HG02588 (cell line): ENCODE measurements at regions not wholly inside any gene's neighbourhood (a gene's known extent, or its start where the extent isn't known, plus 50 kb on each side); places are given as distances from the start of the nearest gene placed in this dataset.
A peak's percentile ranks its signal among the peaks of the same experiment; 100 is the strongest.

ENCODE experiments used
- ATAC-seq: cut with Tn5 transposase; IDR thresholded peaks from one replicate; pipeline ENCODE4 v1.9.1; 2021; ENCODE audit warnings: mild to moderate bottlenecking, moderate library complexity; ENCODE audit not compliant: unreplicated experiment

DNA sequence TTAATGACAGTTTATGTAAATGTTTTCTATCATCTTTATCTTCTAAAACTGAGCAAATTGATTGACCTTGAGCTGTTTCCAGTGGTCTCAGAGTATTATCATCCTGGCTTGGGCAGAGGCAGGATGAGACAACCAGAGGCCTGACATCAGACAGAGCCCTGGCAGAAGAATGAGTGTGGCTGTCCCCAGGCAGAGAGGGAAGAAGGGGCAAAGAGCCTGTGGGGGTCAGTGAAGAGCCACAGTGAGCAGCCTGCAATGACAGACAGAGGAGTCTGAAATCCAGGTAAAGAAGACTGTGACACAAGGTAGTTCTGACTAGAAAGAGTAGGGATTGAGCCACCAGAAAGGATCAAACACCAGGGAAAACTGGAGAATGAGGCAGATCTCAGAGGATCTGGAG is 182.4 kb upstream of the ARSJ start:
- no peak for ATAC-seq

DNA sequence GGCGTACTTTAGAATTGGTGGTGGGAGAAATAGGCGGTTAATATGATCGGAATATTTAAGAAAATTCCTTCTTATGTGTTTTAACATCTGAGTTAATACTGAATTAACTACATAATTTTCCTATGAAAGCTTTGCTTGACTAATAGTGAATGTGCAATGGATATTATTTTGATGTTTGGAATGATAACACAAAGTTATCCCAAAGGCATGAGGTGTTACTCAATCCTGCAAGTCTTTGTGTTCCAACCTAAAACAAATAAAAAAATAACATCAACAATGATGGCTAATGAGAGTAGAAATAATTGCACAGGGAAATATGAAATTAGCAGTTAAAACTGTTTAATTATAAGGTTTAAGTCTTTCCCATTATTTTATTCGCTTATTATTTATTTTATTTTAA is 183.6 kb upstream of the ARSJ start:
- ATAC-seq = no peak

DNA sequence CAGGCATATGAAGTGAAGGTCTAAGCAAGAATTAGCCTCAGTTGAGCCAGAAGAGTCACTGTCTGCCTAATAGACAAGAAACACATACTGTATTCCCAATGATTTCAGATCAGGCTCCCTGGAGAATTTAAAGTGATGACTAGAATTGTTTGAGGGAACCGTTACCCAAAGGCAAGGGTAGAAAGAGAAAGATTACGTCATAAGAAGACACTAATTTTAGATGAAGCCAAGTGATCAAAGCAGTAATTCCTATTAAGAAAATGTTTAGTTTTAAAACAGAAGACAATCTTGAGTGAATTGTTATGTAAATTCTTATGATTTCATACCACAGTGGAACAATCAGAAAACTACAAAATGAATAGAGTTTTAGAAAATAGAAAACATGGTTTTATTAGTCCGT is 194.5 kb upstream of the ARSJ start:
- ATAC-seq = no peak

DNA sequence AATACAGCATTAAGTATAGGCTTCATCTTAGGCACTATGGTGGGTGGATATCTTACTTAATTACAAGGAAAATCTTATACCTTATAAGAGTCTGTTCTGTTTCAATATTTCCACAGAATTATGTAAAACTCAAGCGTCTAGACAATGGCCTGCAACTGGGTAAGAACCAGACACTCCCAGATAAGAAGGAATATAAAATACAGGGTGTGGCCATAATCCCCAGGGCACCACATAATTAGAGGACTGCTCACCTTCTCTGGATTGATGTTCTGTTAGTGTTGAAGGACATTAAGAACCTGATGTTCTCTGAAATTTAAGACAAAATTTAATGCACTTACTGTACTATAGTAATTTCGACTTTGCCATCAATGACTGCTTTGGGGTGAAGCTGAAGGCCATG is 198.2 kb upstream of the ARSJ start:
- no peak for ATAC-seq

DNA sequence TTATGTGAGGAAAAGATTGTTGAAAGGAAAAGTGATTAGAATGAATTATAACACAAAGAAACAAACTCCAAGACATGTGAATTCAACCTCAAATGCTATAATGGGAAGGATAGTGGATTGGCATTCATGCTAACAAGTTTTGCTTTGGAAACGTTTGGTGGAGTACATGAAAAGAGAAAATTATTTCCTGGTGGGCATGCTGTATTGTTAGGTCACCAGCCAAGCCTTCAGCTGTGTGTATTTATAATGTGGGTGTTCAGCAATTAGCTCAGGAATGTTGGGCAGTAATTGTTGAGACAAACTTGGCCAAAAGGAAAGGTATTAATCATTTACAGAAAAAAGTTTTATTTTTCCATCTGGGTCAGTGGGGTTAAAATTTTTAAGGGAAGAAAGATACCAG is 198.9 kb upstream of the ARSJ start:
- ATAC-seq = no peak

DNA sequence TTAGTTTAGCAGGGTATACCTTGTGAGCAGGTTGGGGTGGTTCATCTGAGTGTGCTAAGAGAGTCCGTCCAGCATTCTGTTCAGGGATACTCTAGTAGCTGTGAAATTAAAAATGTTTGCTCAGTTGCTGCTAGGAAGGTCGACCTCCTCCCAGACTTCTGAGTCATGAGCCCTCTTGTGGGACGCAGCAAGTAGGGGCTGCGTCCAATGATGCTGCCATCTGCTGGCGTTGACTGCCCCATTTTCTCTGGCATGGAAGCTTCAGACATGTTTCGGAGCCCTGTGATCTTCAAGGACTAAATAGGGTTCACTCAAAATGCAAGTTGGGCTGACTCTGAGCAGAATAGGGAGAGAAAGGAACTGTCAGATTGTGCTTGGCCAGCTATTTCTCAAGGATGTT is 201.0 kb upstream of the ARSJ start:
- no peak for ATAC-seq

DNA sequence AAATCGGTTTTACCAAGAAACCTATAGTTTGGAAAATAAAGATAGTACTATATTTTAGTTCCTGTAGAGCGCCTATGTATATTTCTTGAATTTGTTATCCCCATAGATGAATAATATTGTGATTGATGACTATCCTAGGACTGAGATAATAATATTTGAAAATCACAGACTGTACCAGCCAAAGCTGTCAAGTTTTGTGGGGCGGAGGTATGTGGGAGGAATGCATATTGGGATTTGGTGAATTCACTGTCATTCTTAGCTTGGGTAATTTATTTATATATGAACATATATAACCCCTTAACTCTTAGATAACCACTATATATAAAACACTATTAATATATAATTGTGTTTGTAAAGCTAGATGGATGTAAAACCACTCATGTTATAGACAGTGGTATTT is 205.5 kb upstream of the ARSJ start:
- no peak for ATAC-seq

DNA sequence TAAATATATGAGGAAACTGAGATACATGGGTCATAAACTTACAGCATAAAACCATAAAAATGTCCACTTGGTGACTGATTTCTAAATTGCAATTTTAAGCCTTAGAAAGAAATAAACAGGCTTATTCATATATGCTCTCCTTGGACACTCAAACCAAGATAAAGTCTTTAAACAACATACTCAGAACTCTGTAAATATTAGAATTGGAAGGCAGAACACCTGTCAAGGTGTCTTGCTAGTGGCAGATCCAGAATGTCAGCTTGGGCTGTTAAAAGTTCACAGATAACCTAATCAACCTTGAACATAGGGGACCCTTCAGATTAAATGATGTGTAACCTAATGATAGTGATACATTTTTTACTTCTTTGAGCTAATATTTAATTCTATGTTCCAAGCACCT is 208.1 kb upstream of the ARSJ start:
- no peak for ATAC-seq

DNA sequence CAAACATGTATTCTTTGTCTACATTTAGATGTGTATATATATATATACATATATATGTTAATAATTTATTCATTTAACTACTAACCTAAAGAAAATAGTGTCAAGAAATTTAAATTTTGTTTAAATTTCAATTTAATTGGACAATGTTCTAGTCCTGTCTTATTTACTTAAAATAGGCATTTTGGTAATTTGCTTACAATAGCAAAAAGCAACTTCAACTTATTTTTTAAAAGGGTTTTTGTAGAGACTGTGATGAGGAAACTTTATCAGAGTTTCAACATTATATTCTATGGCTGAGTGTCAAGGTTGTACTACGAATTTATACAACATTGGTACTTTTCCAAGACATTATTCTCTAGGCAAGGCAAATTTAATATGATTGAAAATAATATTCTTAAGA is 212.0 kb upstream of the ARSJ start:
- no peak for ATAC-seq

DNA sequence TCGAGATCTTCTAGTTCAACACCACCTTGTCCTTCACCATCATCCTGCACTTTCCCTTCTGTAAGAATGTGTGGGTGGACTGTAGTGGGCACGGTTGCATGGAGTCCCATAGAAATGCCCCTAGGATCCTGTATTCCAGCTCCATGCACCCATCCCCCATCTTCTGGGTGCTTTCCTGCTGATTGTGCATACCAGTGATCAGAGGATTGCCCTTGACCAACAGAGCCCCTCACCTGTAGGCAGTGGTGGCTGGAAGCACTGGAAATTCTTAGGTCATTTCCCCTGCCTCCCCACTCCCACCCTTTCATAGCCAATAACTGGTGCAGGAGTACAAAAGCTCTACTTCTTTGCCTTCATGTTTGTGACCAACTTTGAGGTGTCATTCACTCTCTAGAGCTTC is 213.4 kb upstream of the ARSJ start:
- no peak for ATAC-seq

DNA sequence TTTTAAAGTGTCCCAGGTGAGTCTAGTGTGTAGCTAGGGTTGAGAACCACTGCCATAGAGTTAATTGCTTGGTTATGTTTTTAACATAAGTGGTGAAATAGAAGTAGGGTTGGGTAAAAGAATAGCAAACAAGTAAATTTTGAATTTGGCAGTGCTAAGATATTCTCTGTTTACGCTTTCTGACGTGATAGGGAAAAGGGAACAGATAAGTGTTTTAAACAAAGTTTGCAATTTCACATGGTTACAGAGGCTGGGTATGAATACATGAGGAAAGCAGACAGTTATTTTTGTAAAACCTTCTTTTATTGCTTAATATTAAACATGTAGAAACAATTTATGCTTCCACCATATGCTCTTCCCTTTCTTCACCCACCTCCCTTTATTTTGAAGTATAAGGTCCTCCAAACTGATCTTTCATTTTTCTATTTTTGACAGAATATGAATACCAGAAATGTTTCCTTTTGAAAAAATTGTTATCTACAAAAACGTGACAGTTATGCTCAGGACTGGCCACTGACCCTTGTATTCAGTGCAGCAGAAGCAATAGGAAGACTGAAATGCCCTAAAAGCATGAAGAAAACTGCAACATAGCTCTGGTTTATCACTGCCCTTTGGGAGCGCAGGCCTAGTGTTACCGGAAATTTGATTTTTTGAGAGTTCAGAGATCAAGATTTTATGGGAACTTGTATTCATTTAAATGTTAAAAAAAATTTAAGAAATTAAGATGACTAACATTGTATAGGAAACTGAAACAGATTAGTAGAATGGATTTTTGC is 214.4 kb upstream of the ARSJ start:
- ATAC-seq = no peak

DNA sequence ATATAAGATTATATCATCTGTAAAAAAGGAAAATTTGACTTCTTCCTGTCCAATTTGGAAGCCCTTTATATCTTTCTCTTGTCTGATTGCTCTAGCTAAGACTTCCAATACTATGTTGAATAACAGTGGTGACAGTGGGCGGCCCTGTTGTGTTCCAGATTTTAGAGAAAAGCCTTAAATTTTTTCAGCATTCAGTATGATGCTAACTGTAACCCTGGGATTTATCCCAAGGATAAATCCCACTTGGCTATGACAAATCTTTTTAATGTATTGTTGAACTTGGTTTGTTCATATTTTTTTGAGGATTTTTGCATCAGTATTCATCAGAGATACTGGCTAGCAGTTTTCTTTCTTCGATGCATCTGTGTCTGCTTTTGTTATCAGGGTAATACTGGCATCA is 217.2 kb upstream of the ARSJ start:
- ATAC-seq = no peak

DNA sequence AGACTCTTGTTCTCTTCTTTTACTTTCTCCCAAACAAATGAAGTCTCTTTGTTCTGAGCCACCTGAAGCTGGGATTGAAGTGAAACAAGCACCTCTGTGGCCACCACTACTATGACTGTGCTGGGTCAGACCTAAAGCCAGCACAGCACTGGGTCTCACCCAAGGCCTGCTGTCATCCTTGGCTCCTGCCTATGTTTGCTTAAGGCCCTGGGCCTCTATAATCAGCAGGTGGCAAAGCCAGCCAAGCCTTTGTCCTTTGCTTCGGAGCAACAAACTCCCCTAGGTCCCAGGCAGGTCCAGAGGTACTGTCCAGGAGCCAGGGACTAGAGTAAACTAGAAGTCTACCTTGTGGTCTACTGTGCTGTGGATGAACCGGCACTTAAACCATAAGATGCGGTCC is 220.6 kb upstream of the ARSJ start:
- no peak for ATAC-seq

DNA sequence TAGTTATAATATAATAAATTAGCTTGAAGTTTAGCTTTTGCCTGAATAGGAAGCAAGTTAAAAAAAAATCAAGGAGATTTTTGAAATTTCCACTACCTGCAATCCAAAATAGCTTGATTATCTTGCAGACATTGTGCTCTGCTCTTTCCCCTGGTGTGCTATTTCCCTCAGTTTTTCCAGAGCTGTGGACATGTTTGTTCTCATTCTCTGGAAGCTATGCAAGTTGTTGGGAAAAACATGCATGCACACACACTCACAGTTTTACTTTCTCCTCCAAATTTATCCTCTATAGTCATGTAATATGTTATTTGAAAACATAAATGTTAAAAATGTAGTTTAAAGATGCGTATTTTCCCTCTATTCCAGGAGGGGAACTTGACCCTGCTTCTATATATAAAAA is 225.8 kb upstream of the ARSJ start:
- no peak for ATAC-seq

DNA sequence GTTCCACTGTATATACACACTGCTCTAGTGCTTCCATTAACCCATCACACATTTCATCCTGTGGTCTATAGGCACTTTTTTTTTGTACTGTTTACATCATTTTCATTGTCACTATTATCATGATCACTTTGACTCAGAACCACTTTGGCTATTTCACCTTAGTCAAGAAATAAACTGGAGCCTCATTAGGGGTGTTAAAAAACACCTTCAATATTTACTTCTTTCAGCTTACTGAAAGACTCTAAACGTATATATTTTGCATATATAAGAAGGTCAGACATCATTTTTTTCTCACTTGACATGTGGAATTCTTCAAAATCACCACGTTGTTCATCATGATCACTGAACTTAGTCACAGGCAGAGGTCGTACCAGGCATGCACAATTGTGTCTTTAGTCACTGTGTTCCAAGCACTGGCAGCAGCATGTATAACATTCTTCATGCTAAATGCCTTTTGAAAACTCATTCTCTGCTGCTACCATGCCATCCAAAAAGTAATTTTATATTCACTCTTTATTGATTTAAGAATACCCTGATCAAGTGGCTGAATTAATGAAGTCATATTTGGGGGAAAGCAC is 229.2 kb upstream of the ARSJ start:
- ATAC-seq = no peak

DNA sequence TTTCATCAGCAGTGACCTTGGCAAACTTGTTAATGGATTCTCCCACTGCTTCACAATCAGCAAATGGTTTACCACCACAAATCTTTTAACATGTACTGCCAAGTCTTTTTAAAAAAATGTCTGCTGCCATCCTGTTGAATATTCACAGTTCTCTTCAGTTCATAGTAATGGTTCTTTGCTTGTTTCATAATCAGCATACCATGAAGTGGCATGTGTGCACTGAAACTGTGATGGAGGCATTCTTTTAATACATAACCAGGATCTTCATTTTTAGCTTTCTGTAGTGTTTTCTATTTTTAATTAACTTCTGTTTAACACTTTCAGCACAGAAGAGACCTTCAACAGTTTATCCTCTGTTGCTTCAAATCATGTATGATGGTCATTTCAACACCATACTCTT is 230.1 kb upstream of the ARSJ start:
- ATAC-seq = peak; percentile 68

DNA sequence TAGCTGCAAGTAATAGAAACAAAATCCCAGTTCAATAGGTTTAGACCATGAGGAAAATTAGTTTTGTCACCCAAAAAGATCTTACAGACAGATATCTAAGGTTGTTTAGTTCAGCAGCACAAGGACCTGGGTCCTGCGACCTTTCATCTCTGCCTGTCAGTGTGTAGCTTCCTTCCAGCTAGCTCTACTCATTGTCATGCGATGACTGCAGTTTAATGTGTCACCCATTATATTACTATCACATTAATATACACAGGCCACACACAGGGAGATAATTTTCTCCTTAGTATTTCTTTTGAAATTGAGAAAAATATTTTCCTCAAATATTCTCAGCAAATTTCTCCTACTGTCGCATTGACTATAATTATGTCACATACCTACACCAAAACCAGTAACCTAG is 232.1 kb upstream of the ARSJ start:
- ATAC-seq = no peak

DNA sequence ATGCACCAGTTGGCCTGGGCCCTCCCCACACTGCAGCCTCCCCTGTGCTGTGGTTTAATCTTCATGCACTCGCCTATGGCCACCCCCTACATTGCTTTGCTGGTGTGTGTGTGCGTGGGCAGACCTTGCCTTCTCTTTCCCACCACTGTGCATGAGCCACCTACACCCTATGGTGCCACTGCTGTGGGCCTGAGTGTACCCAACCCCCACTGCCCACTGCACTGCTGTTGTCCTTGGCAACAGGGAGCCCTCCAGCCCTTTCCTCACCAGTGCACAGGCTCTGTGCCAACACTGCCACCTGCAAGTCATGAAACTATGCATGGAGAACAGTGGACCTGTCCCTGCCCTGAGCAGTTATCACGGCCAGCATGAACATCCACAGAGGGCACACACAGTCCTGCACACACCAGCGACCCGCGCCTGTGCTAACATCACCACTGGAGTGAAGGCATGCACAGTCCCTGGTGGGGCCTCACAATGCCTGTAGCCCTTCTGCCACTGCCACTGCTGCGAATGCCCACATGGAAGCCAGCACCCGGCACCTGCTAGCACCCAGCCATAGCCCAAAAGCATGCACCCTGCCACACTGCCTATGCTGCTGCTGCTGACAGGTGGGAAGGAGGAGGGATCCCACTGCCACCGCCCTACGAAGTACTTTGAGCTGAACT is 237.8 kb upstream of the ARSJ start:
- no peak for ATAC-seq

DNA sequence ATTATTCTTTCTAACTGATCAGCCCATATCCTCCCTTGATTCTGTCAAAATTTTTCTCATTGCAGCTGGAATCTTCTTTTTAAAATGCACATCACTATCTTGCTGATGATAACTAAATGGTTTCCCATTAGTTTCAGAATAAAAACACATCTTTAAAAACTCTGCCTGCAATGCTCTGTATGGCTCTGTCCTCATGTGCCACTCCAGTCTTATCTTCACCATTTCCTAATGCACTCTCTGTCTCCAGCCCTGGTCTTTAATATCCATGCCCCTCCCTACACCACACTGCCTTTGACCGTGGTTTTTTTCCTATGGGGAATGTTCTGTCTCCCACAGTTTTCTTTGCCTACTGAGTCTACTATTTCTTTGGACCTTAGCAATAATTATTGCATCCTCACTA is 244.1 kb upstream of the ARSJ start:
- no peak for ATAC-seq

DNA sequence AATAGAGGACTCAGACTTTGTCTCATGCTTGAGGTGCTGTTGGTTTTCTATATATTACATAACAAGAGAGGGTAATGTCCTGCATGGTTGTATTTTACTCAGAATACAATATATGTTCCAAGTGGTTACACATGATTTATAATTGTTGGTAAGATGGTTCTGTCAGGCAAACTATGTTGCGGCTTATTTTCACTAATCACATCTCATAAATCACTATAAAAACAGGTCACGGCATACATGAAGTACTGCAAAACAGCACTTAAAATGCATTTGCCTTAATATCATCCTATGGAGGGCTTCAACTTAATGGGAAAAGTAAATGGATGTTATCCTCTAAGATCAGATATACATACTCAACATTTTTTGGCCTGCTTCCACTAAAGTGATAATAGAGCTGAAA is 246.0 kb upstream of the ARSJ start:
- ATAC-seq = no peak

DNA sequence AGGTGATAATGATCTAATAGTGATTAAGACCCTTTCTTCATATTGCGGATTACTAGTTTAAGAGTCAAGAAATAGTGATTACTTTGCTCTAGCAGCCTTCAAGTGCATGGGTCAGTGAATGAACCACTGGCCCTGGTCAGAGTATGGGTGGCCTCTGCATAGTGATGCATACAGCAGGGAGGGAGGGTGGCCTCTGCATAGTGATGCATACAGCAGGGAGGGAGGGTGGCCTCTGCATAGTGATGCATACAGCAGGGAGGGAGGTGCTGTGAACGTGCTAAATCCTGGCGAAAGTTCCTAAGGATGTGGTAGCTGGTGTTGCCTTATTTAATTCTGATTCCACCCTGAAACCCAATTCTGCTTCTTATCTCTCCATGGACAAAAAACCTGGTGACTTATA is 246.7 kb upstream of the ARSJ start:
- ATAC-seq = no peak

DNA sequence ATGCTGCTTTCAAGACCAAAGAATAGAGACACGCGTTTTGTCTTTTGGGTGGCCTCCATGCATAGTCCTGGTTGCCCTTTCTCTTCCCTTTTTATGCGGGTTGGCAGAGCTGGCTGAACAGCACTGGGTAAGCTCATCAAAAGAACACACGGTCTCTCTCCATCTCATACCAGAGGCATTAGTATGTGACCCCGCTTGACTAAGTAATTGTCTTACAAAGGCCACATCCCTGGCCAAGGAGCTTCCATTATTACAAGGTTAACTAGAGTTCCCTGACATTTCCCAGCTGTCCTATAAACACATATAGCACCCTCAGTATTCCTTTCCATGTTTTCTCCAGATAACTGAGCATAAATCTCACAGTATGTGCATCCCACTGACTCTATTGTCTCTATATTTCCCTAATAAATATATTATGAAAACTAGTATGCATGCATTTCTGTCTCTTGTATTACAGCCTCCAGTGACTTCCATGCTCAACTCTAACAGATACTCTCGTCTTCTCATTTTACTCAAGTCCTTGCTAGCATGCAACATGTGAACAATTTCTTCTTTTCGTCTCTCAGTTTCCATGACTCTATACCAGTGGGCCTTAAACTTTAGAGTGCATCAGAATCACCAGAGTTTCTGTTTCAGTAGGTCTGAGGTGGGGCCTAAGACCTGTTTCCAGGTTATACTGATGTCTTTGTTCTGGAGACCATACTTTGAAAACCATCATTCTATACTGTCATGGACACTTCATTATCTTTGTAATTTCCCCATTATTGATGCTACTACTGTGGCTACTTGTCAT is 247.7 kb upstream of the ARSJ start:
- no peak for ATAC-seq
